ENCODE measurements at regions not wholly inside any gene's neighbourhood (a gene's known extent, or its start where the extent isn't known, plus 50 kb on each side); places are given as distances from the start of the nearest gene placed in this dataset.

- Histone ChIP-seq H3K27ac (peak overlapping the region in 4 of 5 donors; percentile 98 to 100 (median 100)), H3K4me3 (peak overlapping the region; percentile 64 to 97 (median 82)), H3K27me3 (no peaks in the 10 kb centered on the region), H3K4me1 (peaks cover 49 to 73% (median 62%) of the 10 kb centered on the region in 4 donors), H3K9me3 (no peaks in the 10 kb centered on the region), H3K36me3 (peaks cover under 1 to 7% (median 4%) of the 10 kb centered on the region in 4 donors)
- intact Hi-C loops (cut with DNase I; ENCODE audit: low total_unique reads) = no loop called here
- WGBS, 5 donors = 5 to 11% (median 9%) methylated on average over 10 of the region's 10 CpGs
- TF ChIP-seq EP300 (IDR thresholded peaks at IDR 0.05) (no peak), CTCF (IDR thresholded peaks at IDR 0.05) (no peak), POLR2A (IDR thresholded peaks at IDR 0.05) (no peak), POLR2AphosphoS5 (IDR thresholded peaks at IDR 0.05) (no peak)
- DNase-seq = no peak
Observed at GRCh38 chr9:94168203-94169000, 84.1 kb downstream of the PTPDC1 start.

- Histone ChIP-seq H3K27ac (peak overlapping the region in 4 of 5 donors; percentile 0 to 100 (median 26)), H3K4me1 (peaks cover 63 to 86% (median 75%) of the 10 kb centered on the region in 4 donors), H3K9me3 (no peaks in the 10 kb centered on the region), H3K27me3 (no peaks in the 10 kb centered on the region), H3K4me3 (peak overlapping the region in 2 of 4 donors; percentile 64 to 68), H3K36me3 (peaks cover 7 to 22% (median 12%) of the 10 kb centered on the region in 4 donors)
- no peak for DNase-seq
- TF ChIP-seq POLR2A (IDR thresholded peaks at IDR 0.05) (no peak), CTCF (IDR thresholded peaks at IDR 0.05) (no peak), POLR2AphosphoS5 (IDR thresholded peaks at IDR 0.05) (no peak), EP300 (IDR thresholded peaks at IDR 0.05) (no peak)
- intact Hi-C loops (cut with DNase I; ENCODE audit: low total_unique reads) = no loop called here
Observed at GRCh38 chr9:94169968-94170367, 85.7 kb downstream of the PTPDC1 start.

- Histone ChIP-seq H3K27ac (peak overlapping the region in 4 of 5 donors; percentile 9 to 58 (median 10)), H3K4me1 (peaks cover 79 to 100% (median 94%) of the 10 kb centered on the region in 4 donors)
Observed at GRCh38 chr9:94173632-94174031, 85.5 kb upstream of the ZNF169 start.

GRCh38 chr9:94174164-94174563, 84.9 kb upstream of the ZNF169 start:
- no peaks in the 10 kb centered on the region for H3K9me3 ChIP-seq
- 27 to 74% (median 50%) methylated on average over 1 of the region's 1 CpG for WGBS, 5 donors
- TF ChIP-seq POLR2AphosphoS5 (IDR thresholded peaks at IDR 0.05) (no peak), EP300 (IDR thresholded peaks at IDR 0.05) (no peak), POLR2A (IDR thresholded peaks at IDR 0.05) (no peak), CTCF (IDR thresholded peaks at IDR 0.05) (no peak)
- no peaks in the 10 kb centered on the region for H3K27me3 ChIP-seq
- no peak for DNase-seq
- no peak overlapping the region for H3K4me3 ChIP-seq
- H3K36me3 ChIP-seq = peaks cover 24 to 44% (median 32%) of the 10 kb centered on the region in 4 donors
- intact Hi-C loops (cut with DNase I; ENCODE audit: low total_unique reads) = no loop called here
- H3K4me1 ChIP-seq = peaks cover 77 to 100% (median 93%) of the 10 kb centered on the region in 4 donors
- H3K27ac ChIP-seq = peak overlapping the region in 3 of 5 donors; percentile 9 to 58 (median 10)

More at GRCh38 chr9:94173632-94174031, 85.5 kb upstream of the ZNF169 start:
- Histone ChIP-seq H3K9me3 (no peaks in the 10 kb centered on the region), H3K27me3 (no peaks in the 10 kb centered on the region), H3K4me3 (no peak overlapping the region), H3K36me3 (peaks cover 24 to 44% (median 32%) of the 10 kb centered on the region in 4 donors)
- no peak for DNase-seq
- intact Hi-C loops (cut with DNase I; ENCODE audit: low total_unique reads) = no loop called here
- TF ChIP-seq EP300 (IDR thresholded peaks at IDR 0.05) (no peak), POLR2AphosphoS5 (IDR thresholded peaks at IDR 0.05) (no peak), CTCF (IDR thresholded peaks at IDR 0.05) (no peak), POLR2A (IDR thresholded peaks at IDR 0.05) (no peak)
- 50 to 58% (median 56%) methylated on average over 3 of the region's 3 CpGs for WGBS, 5 donors
